ENCODE measurements at regions not wholly inside any gene's neighbourhood (a gene's known extent, or its start where the extent isn't known, plus 50 kb on each side); places are given as distances from the start of the nearest gene placed in this dataset.

DNA sequence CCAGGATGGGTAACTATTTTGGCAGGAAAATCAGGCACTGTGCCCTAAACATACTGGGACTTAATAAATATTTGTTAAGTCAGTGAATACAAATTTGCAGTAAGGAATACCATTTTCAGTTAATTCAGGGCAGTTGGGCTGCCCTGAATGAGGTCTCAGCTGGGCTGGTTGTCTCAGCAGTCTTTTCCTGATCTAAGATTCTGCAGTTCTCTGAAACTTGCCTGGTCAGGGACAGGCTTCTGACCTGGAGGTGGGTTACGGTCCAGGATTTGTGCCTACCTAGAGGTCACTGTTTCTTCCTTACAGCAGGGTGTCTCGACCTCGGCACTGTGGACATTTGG is 160.6 kb downstream of the KTN1 start:
- TF ChIP-seq, protein P1, sequence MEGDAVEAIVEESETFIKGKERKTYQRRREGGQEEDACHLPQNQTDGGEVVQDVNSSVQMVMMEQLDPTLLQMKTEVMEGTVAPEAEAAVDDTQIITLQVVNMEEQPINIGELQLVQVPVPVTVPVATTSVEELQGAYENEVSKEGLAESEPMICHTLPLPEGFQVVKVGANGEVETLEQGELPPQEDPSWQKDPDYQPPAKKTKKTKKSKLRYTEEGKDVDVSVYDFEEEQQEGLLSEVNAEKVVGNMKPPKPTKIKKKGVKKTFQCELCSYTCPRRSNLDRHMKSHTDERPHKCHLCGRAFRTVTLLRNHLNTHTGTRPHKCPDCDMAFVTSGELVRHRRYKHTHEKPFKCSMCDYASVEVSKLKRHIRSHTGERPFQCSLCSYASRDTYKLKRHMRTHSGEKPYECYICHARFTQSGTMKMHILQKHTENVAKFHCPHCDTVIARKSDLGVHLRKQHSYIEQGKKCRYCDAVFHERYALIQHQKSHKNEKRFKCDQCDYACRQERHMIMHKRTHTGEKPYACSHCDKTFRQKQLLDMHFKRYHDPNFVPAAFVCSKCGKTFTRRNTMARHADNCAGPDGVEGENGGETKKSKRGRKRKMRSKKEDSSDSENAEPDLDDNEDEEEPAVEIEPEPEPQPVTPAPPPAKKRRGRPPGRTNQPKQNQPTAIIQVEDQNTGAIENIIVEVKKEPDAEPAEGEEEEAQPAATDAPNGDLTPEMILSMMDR (IDR thresholded peaks at IDR 0.05): no peak
- TF ChIP-seq EP300 (IDR thresholded peaks at IDR 0.05; ENCODE audit: low read depth) (no peak), POLR2A (IDR thresholded peaks at IDR 0.05) (no peak), POLR2AphosphoS5 (IDR thresholded peaks at IDR 0.05) (no peak)
